ENCODE measurements at regions not wholly inside any gene's neighbourhood (a gene's known extent, or its start where the extent isn't known, plus 50 kb on each side); places are given as distances from the start of the nearest gene placed in this dataset.

DNA sequence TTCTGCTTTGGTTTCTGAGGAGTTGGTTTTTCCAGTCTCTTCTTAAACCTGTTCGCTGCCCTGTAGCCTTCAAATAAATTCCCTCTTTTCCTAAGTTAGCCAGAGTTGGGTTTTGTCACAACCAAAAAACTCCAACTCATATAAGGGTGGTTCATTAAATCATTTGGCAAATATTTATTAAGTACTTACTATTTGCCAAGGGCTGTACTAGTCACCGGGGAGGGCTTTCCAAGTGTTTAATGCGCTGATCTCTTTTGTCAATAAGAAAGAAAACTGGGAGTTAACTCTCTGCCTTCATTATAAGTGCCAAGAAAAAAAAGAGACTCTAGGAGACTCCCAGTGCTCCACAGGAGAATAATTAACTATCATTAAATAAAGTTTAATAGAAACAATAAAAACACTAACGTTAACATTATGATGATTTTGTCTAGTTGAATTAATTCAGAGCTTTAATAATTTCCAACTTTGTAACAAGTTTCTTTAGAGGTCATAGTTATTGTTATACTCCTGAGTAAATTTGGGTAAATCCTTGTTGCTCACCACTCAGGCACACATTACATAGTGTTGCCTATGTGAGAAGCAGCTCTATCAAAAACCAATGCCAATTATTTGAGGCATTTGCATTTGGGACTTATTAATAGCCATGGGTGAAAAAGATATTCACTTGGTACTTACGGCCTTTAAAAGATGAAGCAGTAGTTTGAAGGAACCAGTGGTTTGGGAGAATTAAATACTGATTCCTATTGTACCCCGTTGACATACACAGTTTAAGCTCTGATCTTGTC lies 122.5 kb upstream of the TEX13D start:
- DNase-seq (ENCODE audit: low read depth, low spot score), result no peak
- ChIA-PET POLR2A (no interaction called here), CTCF (no interaction called here)
- Histone ChIP-seq H3K27ac (ENCODE audit: low read depth, low read length) (no peak overlapping the region), H3K9me3 (ENCODE audit: control insufficient read depth, insufficient read depth, low read length) (no peaks in the 10 kb centered on the region), H3K27me3 (ENCODE audit: control insufficient read depth, insufficient read depth, low read length) (no peaks in the 10 kb centered on the region), H3K4me3 (ENCODE audit: low read depth, low read length) (no peak overlapping the region)
- TF ChIP-seq, protein P1, sequence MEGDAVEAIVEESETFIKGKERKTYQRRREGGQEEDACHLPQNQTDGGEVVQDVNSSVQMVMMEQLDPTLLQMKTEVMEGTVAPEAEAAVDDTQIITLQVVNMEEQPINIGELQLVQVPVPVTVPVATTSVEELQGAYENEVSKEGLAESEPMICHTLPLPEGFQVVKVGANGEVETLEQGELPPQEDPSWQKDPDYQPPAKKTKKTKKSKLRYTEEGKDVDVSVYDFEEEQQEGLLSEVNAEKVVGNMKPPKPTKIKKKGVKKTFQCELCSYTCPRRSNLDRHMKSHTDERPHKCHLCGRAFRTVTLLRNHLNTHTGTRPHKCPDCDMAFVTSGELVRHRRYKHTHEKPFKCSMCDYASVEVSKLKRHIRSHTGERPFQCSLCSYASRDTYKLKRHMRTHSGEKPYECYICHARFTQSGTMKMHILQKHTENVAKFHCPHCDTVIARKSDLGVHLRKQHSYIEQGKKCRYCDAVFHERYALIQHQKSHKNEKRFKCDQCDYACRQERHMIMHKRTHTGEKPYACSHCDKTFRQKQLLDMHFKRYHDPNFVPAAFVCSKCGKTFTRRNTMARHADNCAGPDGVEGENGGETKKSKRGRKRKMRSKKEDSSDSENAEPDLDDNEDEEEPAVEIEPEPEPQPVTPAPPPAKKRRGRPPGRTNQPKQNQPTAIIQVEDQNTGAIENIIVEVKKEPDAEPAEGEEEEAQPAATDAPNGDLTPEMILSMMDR (IDR thresholded peaks at IDR 0.05; ENCODE audit: low read depth, low read length), result no peak

DNA sequence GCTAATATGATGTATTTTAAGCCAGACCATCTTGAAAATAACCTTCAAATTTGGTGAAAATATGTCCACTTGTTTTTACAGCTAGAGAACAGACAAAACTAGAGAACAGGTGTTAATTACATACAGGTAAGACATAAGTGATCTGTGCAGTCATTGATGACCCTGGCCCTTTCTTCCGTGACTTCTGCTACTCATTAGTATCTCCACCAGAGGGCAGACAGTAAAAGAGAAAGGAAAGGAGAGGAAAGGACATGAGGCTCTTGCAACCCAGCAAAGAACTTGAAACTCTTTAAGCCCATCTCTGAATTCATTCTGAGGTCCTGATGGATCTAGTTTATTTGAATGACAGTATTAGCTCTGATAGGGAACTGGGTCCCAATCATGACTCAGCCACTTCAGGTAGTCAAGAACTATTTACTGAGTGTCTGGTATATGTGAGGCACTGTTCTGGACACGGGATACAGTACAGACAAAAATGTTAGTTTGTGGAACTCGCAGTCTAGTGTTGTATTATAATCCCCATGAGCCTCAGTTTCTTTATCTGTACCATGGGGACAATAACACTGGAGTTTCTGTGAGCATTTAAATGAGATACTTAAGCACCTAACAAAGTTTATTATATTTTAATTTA lies 121.0 kb upstream of the TEX13D start:
- TF ChIP-seq, protein P1 (IDR thresholded peaks at IDR 0.05; ENCODE audit: low read depth, low read length), result peak; percentile 54
- no peak overlapping the region for H3K4me3 ChIP-seq (ENCODE audit: low read depth, low read length)
- H3K9me3 ChIP-seq (ENCODE audit: control insufficient read depth, insufficient read depth, low read length), result no peaks in the 10 kb centered on the region
- ChIA-PET CTCF (no interaction called here), POLR2A (no interaction called here)
- no peaks in the 10 kb centered on the region for H3K27me3 ChIP-seq (ENCODE audit: control insufficient read depth, insufficient read depth, low read length)
- no peak for DNase-seq (ENCODE audit: low read depth, low spot score)
- H3K27ac ChIP-seq (ENCODE audit: low read depth, low read length), result no peak overlapping the region

DNA sequence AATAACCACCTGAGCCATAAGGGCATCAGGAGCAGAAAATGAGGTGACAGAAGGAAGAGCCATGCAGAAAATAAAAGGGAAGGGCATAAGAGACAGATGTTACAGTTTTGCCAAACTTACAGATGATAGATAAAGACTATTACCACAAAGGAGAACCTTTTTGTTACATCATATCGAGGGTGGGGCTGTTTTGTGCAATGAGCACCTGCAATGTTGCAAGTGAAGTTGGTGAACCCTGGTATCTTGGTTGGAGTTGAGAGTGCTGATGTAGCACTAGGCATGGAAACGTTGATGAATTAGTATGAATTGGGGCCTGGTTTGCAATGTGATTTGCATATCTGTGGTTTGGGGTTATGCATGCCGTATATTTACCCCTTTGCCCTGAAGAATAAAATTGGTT lies 119.8 kb upstream of the TEX13D start:
- ChIA-PET POLR2A (no interaction called here), CTCF (no interaction called here)
- no peak for DNase-seq (ENCODE audit: low read depth, low spot score)
- H3K27me3 ChIP-seq (ENCODE audit: control insufficient read depth, insufficient read depth, low read length), result no peaks in the 10 kb centered on the region
- no peak overlapping the region for H3K27ac ChIP-seq (ENCODE audit: low read depth, low read length)
- TF ChIP-seq, protein P1 (IDR thresholded peaks at IDR 0.05; ENCODE audit: low read depth, low read length), result no peak
- H3K4me3 ChIP-seq (ENCODE audit: low read depth, low read length), result no peak overlapping the region
- H3K9me3 ChIP-seq (ENCODE audit: control insufficient read depth, insufficient read depth, low read length), result no peaks in the 10 kb centered on the region

DNA sequence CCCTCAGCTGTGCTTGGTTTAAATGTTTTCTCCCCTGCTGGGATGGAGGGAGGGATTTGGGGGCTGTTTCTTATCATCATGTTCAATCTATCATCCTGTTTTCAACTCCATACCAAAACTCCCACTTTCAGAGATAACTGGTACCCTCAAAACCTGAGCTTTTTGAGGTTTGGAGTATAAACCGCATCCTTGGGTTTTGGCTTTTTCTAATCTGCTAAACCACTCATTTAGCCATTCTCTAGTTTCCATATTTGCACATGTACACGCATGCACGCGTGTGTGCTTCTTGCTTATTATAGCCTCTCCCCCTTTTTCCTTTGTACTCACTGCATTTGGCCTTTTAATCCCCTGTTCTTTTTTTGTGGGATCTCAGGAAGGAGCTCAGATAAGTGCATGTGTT lies 116.7 kb upstream of the TEX13D start:
- TF ChIP-seq, protein P1 (IDR thresholded peaks at IDR 0.05; ENCODE audit: low read depth, low read length), result no peak
- H3K27ac ChIP-seq (ENCODE audit: low read depth, low read length), result no peak overlapping the region
- ChIA-PET POLR2A (no interaction called here), CTCF (no interaction called here)
- H3K4me3 ChIP-seq (ENCODE audit: low read depth, low read length), result no peak overlapping the region
- H3K9me3 ChIP-seq (ENCODE audit: control insufficient read depth, insufficient read depth, low read length), result no peaks in the 10 kb centered on the region
- DNase-seq (ENCODE audit: low read depth, low spot score), result no peak
- H3K27me3 ChIP-seq (ENCODE audit: control insufficient read depth, insufficient read depth, low read length), result no peaks in the 10 kb centered on the region

DNA sequence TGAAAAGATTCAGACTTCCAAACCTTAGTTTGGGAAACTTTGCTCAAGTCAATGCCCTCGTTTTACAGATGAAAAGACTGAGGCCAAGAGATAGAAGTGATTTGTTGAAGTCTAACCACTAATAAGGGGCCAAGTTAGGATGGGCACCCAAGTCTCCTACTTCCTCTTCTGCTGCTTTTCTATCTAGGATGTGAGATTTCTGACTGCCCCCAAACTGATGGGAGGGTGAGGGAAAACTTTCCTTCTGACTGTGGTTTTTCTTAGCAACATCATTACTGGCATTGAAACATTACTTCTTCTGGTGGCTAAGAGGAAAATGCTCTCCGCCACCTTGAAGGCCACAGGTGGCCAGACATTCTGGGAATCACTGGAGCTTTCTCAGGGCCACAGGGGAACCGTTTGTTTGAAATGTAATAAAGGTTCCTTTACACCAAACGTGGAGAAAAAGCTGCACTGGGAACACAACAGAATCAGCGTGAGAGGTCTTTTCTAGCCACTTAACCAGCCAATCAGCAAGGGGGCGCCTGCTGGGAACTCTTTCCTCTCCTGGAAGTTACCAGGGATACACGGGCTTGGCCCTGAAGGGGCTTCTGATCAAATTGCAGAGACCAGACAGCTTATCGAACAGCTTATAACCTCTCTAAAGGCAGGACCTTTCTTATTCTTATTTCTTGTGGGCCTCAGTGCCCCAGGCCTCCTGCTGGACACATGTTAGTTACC lies 115.9 kb upstream of the TEX13D start:
- CTCF ChIA-PET, result no interaction called here
- Histone ChIP-seq H3K4me3 (ENCODE audit: low read depth, low read length) (no peak overlapping the region), H3K9me3 (ENCODE audit: control insufficient read depth, insufficient read depth, low read length) (no peaks in the 10 kb centered on the region), H3K27ac (ENCODE audit: low read depth, low read length) (no peak overlapping the region), H3K27me3 (ENCODE audit: control insufficient read depth, insufficient read depth, low read length) (no peaks in the 10 kb centered on the region)
- TF ChIP-seq, protein P1 (IDR thresholded peaks at IDR 0.05; ENCODE audit: low read depth, low read length), result no peak
- DNase-seq (ENCODE audit: low read depth, low spot score), result no peak
- POLR2A ChIA-PET, result no interaction called here
